RWPE2 (cell line): ENCODE measurements at regions not wholly inside any gene's neighbourhood (a gene's known extent, or its start where the extent isn't known, plus 50 kb on each side); places are given as distances from the start of the nearest gene placed in this dataset.

Experiments
- ATAC-seq: fragments of 200-7000 bp; cut with Tn5 transposase; 3 replicates; pipeline ENCODE4 v1.9.1; 2021; ENCODE audit warnings: low read depth
- DNase-seq: peaks from one replicate; pipeline ENCODE4 v3.0.0-alpha.2; 2020; ENCODE audit warnings: low spot score
- H3K27ac ChIP-seq: fragments of 450-650 bp; 2 replicates; pipeline ENCODE4 v1.5.1; 2017; ENCODE audit warnings: mild to moderate bottlenecking; ENCODE audit not compliant: poor library complexity, severe bottlenecking
- H3K27me3 ChIP-seq: fragments of 250-450 bp; sonication (Bioruptor Pico); 2 replicates; pipeline ENCODE4 v1.5.1; 2021; ENCODE audit warnings: mild to moderate bottlenecking, moderate library complexity; ENCODE audit not compliant: insufficient read depth, poor library complexity, severe bottlenecking
- H3K36me3 ChIP-seq: fragments of 250-450 bp; sonication (Bioruptor Pico); 2 replicates; pipeline ENCODE4 v1.5.1; 2020; ENCODE audit warnings: low read depth, mild to moderate bottlenecking, moderate library complexity
- H3K4me1 ChIP-seq: fragments of 250-450 bp; sonication (Bioruptor Pico); 2 replicates; pipeline ENCODE4 v1.5.1; 2021; ENCODE audit warnings: mild to moderate bottlenecking, moderate library complexity; ENCODE audit not compliant: insufficient read depth, poor library complexity, severe bottlenecking
- H3K4me3 ChIP-seq: fragments of 250-450 bp; sonication (Bioruptor Pico); 2 replicates; pipeline ENCODE4 v1.5.1; 2021; ENCODE audit warnings: mild to moderate bottlenecking, moderate library complexity; ENCODE audit not compliant: severe bottlenecking
- H3K9me3 ChIP-seq: fragments of 250-450 bp; sonication (Bioruptor Pico); 2 replicates; pipeline ENCODE4 v1.5.1; 2021; ENCODE audit warnings: mild to moderate bottlenecking, moderate library complexity; ENCODE audit not compliant: severe bottlenecking
- TF ChIP-seq, protein P1 (sequence below): fragments of 450-650 bp; IDR thresholded peaks from one replicate; pipeline ENCODE4 v1.5.1; 2017; ENCODE audit warnings: mild to moderate bottlenecking, moderate library complexity; ENCODE audit not compliant: poor library complexity, severe bottlenecking

- TF ChIP-seq, protein P1, sequence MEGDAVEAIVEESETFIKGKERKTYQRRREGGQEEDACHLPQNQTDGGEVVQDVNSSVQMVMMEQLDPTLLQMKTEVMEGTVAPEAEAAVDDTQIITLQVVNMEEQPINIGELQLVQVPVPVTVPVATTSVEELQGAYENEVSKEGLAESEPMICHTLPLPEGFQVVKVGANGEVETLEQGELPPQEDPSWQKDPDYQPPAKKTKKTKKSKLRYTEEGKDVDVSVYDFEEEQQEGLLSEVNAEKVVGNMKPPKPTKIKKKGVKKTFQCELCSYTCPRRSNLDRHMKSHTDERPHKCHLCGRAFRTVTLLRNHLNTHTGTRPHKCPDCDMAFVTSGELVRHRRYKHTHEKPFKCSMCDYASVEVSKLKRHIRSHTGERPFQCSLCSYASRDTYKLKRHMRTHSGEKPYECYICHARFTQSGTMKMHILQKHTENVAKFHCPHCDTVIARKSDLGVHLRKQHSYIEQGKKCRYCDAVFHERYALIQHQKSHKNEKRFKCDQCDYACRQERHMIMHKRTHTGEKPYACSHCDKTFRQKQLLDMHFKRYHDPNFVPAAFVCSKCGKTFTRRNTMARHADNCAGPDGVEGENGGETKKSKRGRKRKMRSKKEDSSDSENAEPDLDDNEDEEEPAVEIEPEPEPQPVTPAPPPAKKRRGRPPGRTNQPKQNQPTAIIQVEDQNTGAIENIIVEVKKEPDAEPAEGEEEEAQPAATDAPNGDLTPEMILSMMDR = no peak
- DNase-seq (no peak), ATAC-seq (no peak)
- Histone ChIP-seq H3K27ac (no peak overlapping the region), H3K4me1 (no peaks in the 10 kb centered on the region), H3K36me3 (no peaks in the 10 kb centered on the region), H3K4me3 (no peak overlapping the region), H3K27me3 (no peaks in the 10 kb centered on the region), H3K9me3 (no peaks in the 10 kb centered on the region)
Observed at GRCh38 chr6:24057030-24057429, 69.0 kb upstream of the NRSN1 start.

- Histone ChIP-seq H3K4me1 (no peaks in the 10 kb centered on the region), H3K4me3 (no peak overlapping the region), H3K27me3 (no peaks in the 10 kb centered on the region), H3K36me3 (no peaks in the 10 kb centered on the region), H3K27ac (no peak overlapping the region), H3K9me3 (no peaks in the 10 kb centered on the region)
- TF ChIP-seq, protein P1 = no peak
- ATAC-seq = no peak
- no peak for DNase-seq
Observed at GRCh38 chr6:24060982-24061754, 64.8 kb upstream of the NRSN1 start.

- no peak for DNase-seq
- Histone ChIP-seq H3K4me3 (no peak overlapping the region), H3K4me1 (no peaks in the 10 kb centered on the region), H3K27ac (no peak overlapping the region), H3K36me3 (no peaks in the 10 kb centered on the region), H3K27me3 (no peaks in the 10 kb centered on the region), H3K9me3 (no peaks in the 10 kb centered on the region)
- TF ChIP-seq, protein P1 = peak; percentile 51
- ATAC-seq = no peak
Observed at GRCh38 chr6:24064106-24064505, 61.9 kb upstream of the NRSN1 start.

DNA sequence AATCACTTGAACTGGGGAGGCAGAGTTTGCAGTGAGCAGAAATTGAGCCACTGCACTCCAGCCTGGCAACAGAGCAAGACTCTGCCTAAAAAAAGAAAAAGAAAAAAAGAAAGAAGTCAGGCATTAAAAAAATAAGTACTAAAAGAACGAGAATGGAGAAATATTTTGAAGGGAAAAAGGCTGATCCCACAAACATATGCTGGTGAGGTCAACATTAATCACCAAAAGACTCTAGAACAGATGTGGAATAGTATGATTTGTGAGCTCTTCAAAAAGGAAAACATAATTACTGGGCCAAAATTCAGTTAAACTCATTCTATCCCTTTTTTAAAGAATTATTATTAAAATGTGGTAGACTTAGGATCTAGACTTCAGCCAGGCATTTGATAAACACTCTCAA, 61.2 kb upstream of the NRSN1 start:
- no peak for DNase-seq
- ATAC-seq = no peak
- Histone ChIP-seq H3K4me3 (no peak overlapping the region), H3K4me1 (no peaks in the 10 kb centered on the region), H3K36me3 (no peaks in the 10 kb centered on the region), H3K27ac (no peak overlapping the region), H3K27me3 (no peaks in the 10 kb centered on the region), H3K9me3 (no peaks in the 10 kb centered on the region)
- TF ChIP-seq, protein P1 = no peak

DNA sequence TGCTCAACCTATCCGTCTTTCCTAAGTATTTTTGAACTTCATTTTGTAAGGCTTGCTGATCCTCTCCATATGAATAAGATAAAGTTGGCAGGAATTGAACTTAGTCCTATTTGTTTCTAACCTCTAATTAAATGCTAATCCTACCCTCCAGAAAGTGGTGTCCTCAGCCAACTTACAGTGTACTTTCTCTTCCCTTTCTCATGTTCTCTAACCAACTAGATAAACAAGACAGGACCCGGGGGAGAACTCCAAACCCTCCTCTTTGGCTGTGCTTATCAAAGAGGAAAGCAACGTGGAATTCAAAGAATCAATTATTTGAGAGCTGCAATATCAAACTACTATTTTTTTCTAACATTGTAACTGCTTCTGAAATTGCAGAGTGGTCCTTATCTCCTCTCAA, 56.5 kb upstream of the NRSN1 start:
- TF ChIP-seq, protein P1 = no peak
- Histone ChIP-seq H3K4me3 (no peak overlapping the region), H3K36me3 (no peaks in the 10 kb centered on the region), H3K4me1 (no peaks in the 10 kb centered on the region), H3K27ac (no peak overlapping the region), H3K27me3 (no peaks in the 10 kb centered on the region), H3K9me3 (no peaks in the 10 kb centered on the region)
- no peak for ATAC-seq
- DNase-seq = no peak
